HCT116 (cell line): ENCODE measurements at regions not wholly inside any gene's neighbourhood (a gene's known extent, or its start where the extent isn't known, plus 50 kb on each side); places are given as distances from the start of the nearest gene placed in this dataset.

Experiments
- CTCF ChIP-seq, 3 experiments: fragments of 200-600 bp in 1 of 3; sonication (generic) in 1 of 3; IDR thresholded peaks in 2 of 3; conservative IDR thresholded peaks in 1 of 3; 2 replicates each; pipeline ENCODE4 v1.5.1; 2012 to 2017; ENCODE audit warnings: low read depth in 2 of 3, low read length in 2 of 3, antibody characterized with exemption in 1 of 3, borderline replicate concordance in 1 of 3, control low read depth in 1 of 3, mild to moderate bottlenecking in 1 of 3, mixed read lengths in 1 of 3, mixed run types in 1 of 3, moderate library complexity in 1 of 3; ENCODE audit not compliant: insufficient read depth in 1 of 3
- ELF1 ChIP-seq: IDR thresholded peaks from 2 replicates; pipeline ENCODE4 v1.6.1; 2012; ENCODE audit warnings: low read depth, borderline replicate concordance
- EZH2 ChIP-seq: fragments of 200-600 bp; sonication (generic); IDR thresholded peaks from 2 replicates; pipeline ENCODE4 v1.6.1; 2017; ENCODE audit warnings: antibody characterized with exemption, mixed run types
- EZH2phosphoT487 ChIP-seq: fragments of 200-600 bp; IDR thresholded peaks from 2 replicates; pipeline ENCODE4 v1.6.1; 2018; ENCODE audit warnings: antibody characterized with exemption, borderline replicate concordance
- JUND ChIP-seq: IDR thresholded peaks from 2 replicates; pipeline ENCODE4 v1.6.1; 2012
- POLR2A ChIP-seq: IDR thresholded peaks from 2 replicates; pipeline ENCODE4 v1.7.0; 2011; ENCODE audit warnings: borderline replicate concordance; ENCODE audit not compliant: insufficient read depth, insufficient read length; ENCODE audit errors: extremely low read depth
- YY1 ChIP-seq: IDR thresholded peaks from 2 replicates; pipeline ENCODE4 v1.6.1; 2011; ENCODE audit warnings: low read length, low read depth, moderate library complexity, mild to moderate bottlenecking; ENCODE audit not compliant: insufficient replicate concordance; ENCODE audit errors: extremely low read depth
- ZNF274 ChIP-seq: fragments of 200-500 bp; sonication (Bioruptor generic); IDR thresholded peaks from 2 replicates; pipeline ENCODE4 v1.6.1; 2014; ENCODE audit warnings: mild to moderate bottlenecking, low read depth, low read length, inconsistent platforms
- TF ChIP-seq, protein P1 (sequence below): IDR thresholded peaks from 2 replicates; pipeline ENCODE4 v1.6.1; 2011; ENCODE audit warnings: mild to moderate bottlenecking, low read length, moderate library complexity; ENCODE audit not compliant: insufficient replicate concordance; ENCODE audit errors: extremely low read depth

DNA sequence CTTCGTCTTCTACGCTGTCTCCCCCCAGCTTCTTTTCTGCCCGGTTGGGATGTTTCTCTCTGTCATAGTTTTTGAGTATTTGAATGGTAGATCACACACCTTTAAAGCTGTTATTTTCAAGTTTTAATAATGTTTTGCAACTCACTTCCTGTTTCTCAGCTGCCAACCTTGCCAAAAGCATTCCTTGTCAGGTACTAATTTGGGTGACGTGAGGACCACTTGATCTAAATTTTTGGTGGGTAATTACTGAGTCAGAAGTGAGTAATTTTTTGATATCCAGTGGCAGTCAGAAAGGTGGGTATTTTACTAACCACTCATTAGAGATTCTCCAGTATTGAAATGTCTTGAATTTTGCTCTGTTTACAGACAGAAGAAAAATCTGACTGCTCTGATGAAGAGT lies 852.4 kb upstream of the FANCL start:
- TF ChIP-seq, protein P1, sequence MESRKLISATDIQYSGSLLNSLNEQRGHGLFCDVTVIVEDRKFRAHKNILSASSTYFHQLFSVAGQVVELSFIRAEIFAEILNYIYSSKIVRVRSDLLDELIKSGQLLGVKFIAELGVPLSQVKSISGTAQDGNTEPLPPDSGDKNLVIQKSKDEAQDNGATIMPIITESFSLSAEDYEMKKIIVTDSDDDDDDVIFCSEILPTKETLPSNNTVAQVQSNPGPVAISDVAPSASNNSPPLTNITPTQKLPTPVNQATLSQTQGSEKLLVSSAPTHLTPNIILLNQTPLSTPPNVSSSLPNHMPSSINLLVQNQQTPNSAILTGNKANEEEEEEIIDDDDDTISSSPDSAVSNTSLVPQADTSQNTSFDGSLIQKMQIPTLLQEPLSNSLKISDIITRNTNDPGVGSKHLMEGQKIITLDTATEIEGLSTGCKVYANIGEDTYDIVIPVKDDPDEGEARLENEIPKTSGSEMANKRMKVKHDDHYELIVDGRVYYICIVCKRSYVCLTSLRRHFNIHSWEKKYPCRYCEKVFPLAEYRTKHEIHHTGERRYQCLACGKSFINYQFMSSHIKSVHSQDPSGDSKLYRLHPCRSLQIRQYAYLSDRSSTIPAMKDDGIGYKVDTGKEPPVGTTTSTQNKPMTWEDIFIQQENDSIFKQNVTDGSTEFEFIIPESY = no peak
- TF ChIP-seq POLR2A (no peak), ZNF274 (no peak), JUND (no peak), YY1 (no peak), CTCF (IDR thresholded peaks at IDR 0.05 in 2 of 3, conservative IDR thresholded peaks at IDR 0.05 in 1 of 3; ENCODE audit: borderline replicate concordance in 1 of 3, insufficient read depth in 1 of 3, low read depth in 2 of 3, low read length in 2 of 3) (no peak), ELF1 (no peak), EZH2 (no peak), EZH2phosphoT487 (no peak)
